Adipose tissue (tissue), 3 donors: ENCODE measurements at regions not wholly inside any gene's neighbourhood (a gene's known extent, or its start where the extent isn't known, plus 50 kb on each side); places are given as distances from the start of the nearest gene placed in this dataset.

Experiments used
- H3K27ac ChIP-seq: one replicate; pipeline ENCODE4 v1.5.1; 2013; ENCODE audit warnings: low read depth, low read length
- WGBS, 3 donors: extraction: QIAGEN DNeasy Blood & Tissue Kit; methylation state at CpG; one replicate each; pipeline ENCODE4 v1.1.7; 2013; 5-methylcytosine and 5-hydroxymethylcytosine counted together
- donor health status: healthy with polysubstance abuse.
- donor health status: Bipolar disorder and iron deficiency.
- donor health status: healthy.

GRCh38 chr2:217048730-217049129 lies 188.9 kb upstream of the TNP1 start:
- WGBS, 3 donors, result 89 to 93% (median 92%) methylated on average over 1 of the region's 1 CpG

GRCh38 chr2:217047631-217048030 lies 187.8 kb upstream of the TNP1 start:
- 75 to 76% methylated on average over 1 of the region's 1 CpG; no CpG with 5 or more reads in 1 of the 3 donors for WGBS, 3 donors
- H3K27ac ChIP-seq, result no peak overlapping the region

More at GRCh38 chr2:217048730-217049129, 188.9 kb upstream of the TNP1 start:
- no peak overlapping the region for H3K27ac ChIP-seq

GRCh38 chr2:217047209-217047608 lies 187.3 kb upstream of the TNP1 start:
- H3K27ac ChIP-seq, result no peak overlapping the region
- WGBS, 3 donors, result 36 to 89% (median 79%) methylated on average over 3 of the region's 3 CpGs

- 76 to 84% (median 84%) methylated on average over 7 of the region's 7 CpGs for WGBS, 3 donors
- no peak overlapping the region for H3K27ac ChIP-seq
These were observed 186.0 kb upstream of the TNP1 start for GRCh38 chr2:217045700-217046475.

GRCh38 chr2:217040099-217040498 lies 180.2 kb upstream of the TNP1 start:
- 90 to 95% (median 92%) methylated on average over 8 of the region's 8 CpGs for WGBS, 3 donors
- no peak overlapping the region for H3K27ac ChIP-seq

- WGBS, 3 donors, result 77 to 82% (median 78%) methylated on average over 2 of the region's 2 CpGs
- H3K27ac ChIP-seq, result no peak overlapping the region
These were observed 178.1 kb upstream of the TNP1 start for GRCh38 chr2:217038001-217038400.

GRCh38 chr2:217037353-217037752 lies 177.5 kb upstream of the TNP1 start:
- WGBS, 3 donors, result 53 to 86% (median 63%) methylated on average over 3 of the region's 3 CpGs
- H3K27ac ChIP-seq, result no peak overlapping the region

- H3K27ac ChIP-seq, result no peak overlapping the region
- 30 to 43% (median 42%) methylated on average over 4 of the region's 4 CpGs for WGBS, 3 donors
These were observed 176.1 kb upstream of the TNP1 start for GRCh38 chr2:217035967-217036366.

- H3K27ac ChIP-seq, result no peak overlapping the region
- 84 to 94% (median 92%) methylated on average over 5 of the region's 5 CpGs for WGBS, 3 donors
These were observed 173.3 kb upstream of the TNP1 start for GRCh38 chr2:217033186-217033585.

GRCh38 chr2:217031445-217031844 lies 171.6 kb upstream of the TNP1 start:
- H3K27ac ChIP-seq, result no peak overlapping the region
- WGBS, 3 donors, result 57 to 62% (median 58%) methylated on average over 1 of the region's 1 CpG

- 78 to 96% (median 88%) methylated on average over 6 of the region's 6 CpGs for WGBS, 3 donors
- no peak overlapping the region for H3K27ac ChIP-seq
These were observed 170.2 kb upstream of the TNP1 start for GRCh38 chr2:217030081-217030480.

- 81 to 93% (median 93%) methylated on average over 1 of the region's 1 CpG for WGBS, 3 donors
- no peak overlapping the region for H3K27ac ChIP-seq
These were observed 168.3 kb upstream of the TNP1 start for GRCh38 chr2:217028128-217028527.

- WGBS, 3 donors, result 67 to 82% (median 78%) methylated on average over 1 of the region's 1 CpG
- no peak overlapping the region for H3K27ac ChIP-seq
These were observed 167.6 kb upstream of the TNP1 start for GRCh38 chr2:217027414-217027813.

GRCh38 chr2:217026569-217026968 lies 166.7 kb upstream of the TNP1 start:
- H3K27ac ChIP-seq, result no peak overlapping the region
- whole genome bisulfite sequencing, 3 donors, result 75 to 91% (median 87%) methylated on average over 3 of the region's 3 CpGs

GRCh38 chr2:217026161-217026560 lies 166.3 kb upstream of the TNP1 start:
- WGBS, 3 donors, result 81 to 90% (median 89%) methylated on average over 5 of the region's 5 CpGs
- no peak overlapping the region for H3K27ac ChIP-seq

- WGBS, 3 donors, result 47 to 70% (median 69%) methylated on average over 2 of the region's 2 CpGs
- H3K27ac ChIP-seq, result no peak overlapping the region
These were observed 163.7 kb upstream of the TNP1 start for GRCh38 chr2:217023611-217024010.

GRCh38 chr2:217017456-217018252 lies 157.8 kb upstream of the TNP1 start:
- no peak overlapping the region for H3K27ac ChIP-seq
- 71 to 75% (median 71%) methylated on average over 9 of the region's 9 CpGs for WGBS, 3 donors

- 77 to 82% (median 79%) methylated on average over 7 of the region's 7 CpGs for WGBS, 3 donors
- H3K27ac ChIP-seq, result no peak overlapping the region
These were observed 157.0 kb upstream of the TNP1 start for GRCh38 chr2:217016796-217017419.
